Astrocyte (in vitro differentiated cells and primary cell): ENCODE measurements at regions not wholly inside any gene's neighbourhood (a gene's known extent, or its start where the extent isn't known, plus 50 kb on each side); places are given as distances from the start of the nearest gene placed in this dataset.

ENCODE experiments used
- DNase-seq: peaks from one replicate; pipeline ENCODE4 v3.0.0-alpha.2; 2010; ENCODE audit warnings: low read depth
- FAIRE-seq: peaks from 2 replicates; lab custom pipeline; 2011; peaks lifted over from hg19 to GRCh38; lab: Jason Lieb, UNC
- H2AFZ ChIP-seq: 2 replicates; pipeline ENCODE4 v1.6.0; 2012; ENCODE audit warnings: low read depth, low read length, inconsistent platforms
- H3K27ac ChIP-seq: 2 replicates; pipeline ENCODE4 v1.5.1; 2011; ENCODE audit warnings: low read depth, low read length, inconsistent platforms
- H3K27me3 ChIP-seq: 2 replicates; pipeline ENCODE4 v1.6.0; 2011; ENCODE audit warnings: low read length, inconsistent platforms; ENCODE audit not compliant: insufficient read depth
- H3K36me3 ChIP-seq: 2 replicates; pipeline ENCODE4 v1.5.1; 2011; ENCODE audit warnings: low read length, inconsistent platforms; ENCODE audit not compliant: insufficient read depth
- H3K4me1 ChIP-seq: 2 replicates; pipeline ENCODE4 v1.5.1; 2011; ENCODE audit warnings: low read length, inconsistent platforms; ENCODE audit not compliant: insufficient read depth
- H3K4me2 ChIP-seq: 2 replicates; pipeline ENCODE4 v1.6.0; 2012; ENCODE audit warnings: low read length, inconsistent platforms
- H3K4me3 ChIP-seq: 2 replicates; pipeline ENCODE4 v1.5.1; 2011; ENCODE audit warnings: low read depth, mild to moderate bottlenecking, low read length, inconsistent platforms; ENCODE audit not compliant: insufficient read depth
- H3K79me2 ChIP-seq: 2 replicates; pipeline ENCODE4 v1.6.0; 2012; ENCODE audit warnings: mild to moderate bottlenecking, low read length, inconsistent platforms; ENCODE audit not compliant: insufficient read depth
- H3K9ac ChIP-seq: 2 replicates; pipeline ENCODE4 v1.6.0; 2012; ENCODE audit warnings: mild to moderate bottlenecking, low read length, inconsistent platforms
- H3K9me3 ChIP-seq: 2 replicates; pipeline ENCODE4 v1.5.1; 2012; ENCODE audit warnings: low read depth, mild to moderate bottlenecking, low read length, inconsistent platforms; ENCODE audit not compliant: insufficient read depth
- H4K20me1 ChIP-seq: 2 replicates; pipeline ENCODE4 v1.6.0; 2012; ENCODE audit warnings: low read length, inconsistent platforms; ENCODE audit not compliant: insufficient read depth
- H3K27ac Mint-ChIP-seq: one replicate; pipeline ENCODE4 v1.8.0; 2021; ENCODE audit warnings: mild to moderate bottlenecking, mixed read lengths; ENCODE audit not compliant: unreplicated experiment
- H3K27me3 Mint-ChIP-seq: one replicate; pipeline ENCODE4 v1.8.0; 2021; ENCODE audit warnings: low read depth, mixed read lengths; ENCODE audit not compliant: unreplicated experiment
- H3K36me3 Mint-ChIP-seq: one replicate; pipeline ENCODE4 v1.8.0; 2021; ENCODE audit warnings: low read depth, mixed read lengths; ENCODE audit not compliant: unreplicated experiment
- H3K4me1 Mint-ChIP-seq: one replicate; pipeline ENCODE4 v1.8.0; 2021; ENCODE audit warnings: low read depth, mixed read lengths; ENCODE audit not compliant: unreplicated experiment
- H3K4me3 Mint-ChIP-seq: one replicate; pipeline ENCODE4 v1.8.0; 2021; ENCODE audit warnings: mild to moderate bottlenecking, moderate library complexity, mixed read lengths; ENCODE audit not compliant: unreplicated experiment
- H3K9me3 Mint-ChIP-seq: one replicate; pipeline ENCODE4 v1.8.0; 2021; ENCODE audit warnings: mild to moderate bottlenecking, mixed read lengths; ENCODE audit not compliant: unreplicated experiment
- CTCF ChIP-seq: IDR thresholded peaks from 2 replicates; pipeline ENCODE4 v1.5.1; 2011; ENCODE audit warnings: low read depth, mild to moderate bottlenecking, inconsistent platforms, low read length, moderate library complexity; ENCODE audit not compliant: insufficient read depth
- EZH2 ChIP-seq: IDR thresholded peaks from 2 replicates; pipeline ENCODE4 v1.6.1; 2012; ENCODE audit warnings: mild to moderate bottlenecking, low read length, inconsistent platforms; ENCODE audit not compliant: insufficient read depth

- Mint-ChIP-seq H3K27me3 (no peaks in the 10 kb centered on the region), H3K4me1 (no peaks in the 10 kb centered on the region), H3K36me3 (no peaks in the 10 kb centered on the region), H3K27ac (no peak overlapping the region), H3K9me3 (no peaks in the 10 kb centered on the region), H3K4me3 (no peak overlapping the region)
- H3K4me1 ChIP-seq: no peaks in the 10 kb centered on the region
- H3K79me2 ChIP-seq: no peaks in the 10 kb centered on the region
- H3K9me3 ChIP-seq: no peaks in the 10 kb centered on the region
- H3K27me3 ChIP-seq: no peaks in the 10 kb centered on the region
- FAIRE-seq (no peak), DNase-seq (no peak)
- H4K20me1 ChIP-seq: no peaks in the 10 kb centered on the region
- H3K4me2 ChIP-seq: no peak overlapping the region
- H2AFZ ChIP-seq: no peak overlapping the region
- H3K36me3 ChIP-seq: no peaks in the 10 kb centered on the region
- no peak overlapping the region for H3K9ac ChIP-seq
- H3K27ac ChIP-seq: no peak overlapping the region
- no peak overlapping the region for H3K4me3 ChIP-seq
- TF ChIP-seq EZH2 (no peak), CTCF (no peak)
Measured at GRCh38 chrX:79570524-79571240, 203.5 kb upstream of the ITM2A start.

GRCh38 chrX:79568309-79568708 is 201.2 kb upstream of the ITM2A start:
- H3K4me3 Mint-ChIP-seq: no peak overlapping the region
- no peak overlapping the region for H3K9ac ChIP-seq
- H3K4me1 ChIP-seq: no peaks in the 10 kb centered on the region
- H3K9me3 ChIP-seq: no peaks in the 10 kb centered on the region
- H3K27ac ChIP-seq: no peak overlapping the region
- H3K27ac Mint-ChIP-seq: no peak overlapping the region
- no peaks in the 10 kb centered on the region for H3K9me3 Mint-ChIP-seq
- H3K79me2 ChIP-seq: no peaks in the 10 kb centered on the region
- no peaks in the 10 kb centered on the region for H4K20me1 ChIP-seq
- H3K4me2 ChIP-seq: no peak overlapping the region
- H3K36me3 ChIP-seq: no peaks in the 10 kb centered on the region
- TF ChIP-seq EZH2 (no peak), CTCF (no peak)
- FAIRE-seq (no peak), DNase-seq (no peak)
- H3K27me3 ChIP-seq: no peaks in the 10 kb centered on the region
- no peaks in the 10 kb centered on the region for H3K36me3 Mint-ChIP-seq
- H2AFZ ChIP-seq: no peak overlapping the region
- H3K4me1 Mint-ChIP-seq: no peaks in the 10 kb centered on the region
- H3K4me3 ChIP-seq: no peak overlapping the region
- H3K27me3 Mint-ChIP-seq: no peaks in the 10 kb centered on the region

GRCh38 chrX:79564362-79564761 is 197.2 kb upstream of the ITM2A start:
- no peak for TF ChIP-seq CTCF
- Mint-ChIP-seq H3K4me3 (no peak overlapping the region), H3K27ac (no peak overlapping the region), H3K27me3 (no peaks in the 10 kb centered on the region), H3K36me3 (no peaks in the 10 kb centered on the region), H3K4me1 (no peaks in the 10 kb centered on the region), H3K9me3 (no peaks in the 10 kb centered on the region)
- FAIRE-seq (no peak), DNase-seq (no peak)
- Histone ChIP-seq H3K4me3 (no peak overlapping the region), H3K9ac (no peak overlapping the region), H3K4me1 (no peaks in the 10 kb centered on the region), H2AFZ (no peak overlapping the region), H3K4me2 (no peak overlapping the region), H3K36me3 (no peaks in the 10 kb centered on the region), H3K79me2 (no peaks in the 10 kb centered on the region), H3K27ac (no peak overlapping the region), H4K20me1 (no peaks in the 10 kb centered on the region), H3K27me3 (no peaks in the 10 kb centered on the region), H3K9me3 (no peaks in the 10 kb centered on the region)
